Hematopoietic multipotent progenitor cell treated with erythropoietin and hydrocortisone succinate and interleukin-3 and kit ligand, for 17 days (in vitro differentiated cells): ENCODE measurements at regions not wholly inside any gene's neighbourhood (a gene's known extent, or its start where the extent isn't known, plus 50 kb on each side); places are given as distances from the start of the nearest gene placed in this dataset.
"Not testable (repeated sequence)": the region's sequence is repeated elsewhere in the genome, so short reads cannot be mapped to it uniquely, and the experiment has no call there.

Experiments used
- DNase-seq: peaks from one replicate; pipeline ENCODE4 v3.0.0-alpha.2; 2015; ENCODE audit warnings: low spot score

DNA sequence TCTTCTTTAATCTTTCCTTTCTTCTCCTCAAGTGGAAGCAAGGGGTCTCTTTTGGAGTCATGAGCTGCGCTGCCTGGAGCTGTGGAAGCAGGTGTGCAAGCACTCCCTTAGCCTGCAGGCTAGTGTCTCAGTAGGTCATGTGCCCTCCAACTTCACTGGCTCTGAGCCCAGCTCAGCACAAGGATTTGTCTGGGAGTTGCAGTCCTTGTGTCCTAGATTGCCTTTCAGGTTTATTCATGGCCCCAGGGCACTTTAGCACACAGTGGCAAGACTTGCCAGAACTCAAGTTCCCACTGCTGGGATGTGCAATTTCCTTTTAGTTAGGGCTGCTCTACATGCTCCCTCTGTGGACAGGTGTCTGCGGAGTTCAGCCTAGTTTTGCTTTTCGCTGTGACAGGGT is 211.7 kb downstream of the LIG4 start:
- no peak for DNase-seq

DNA sequence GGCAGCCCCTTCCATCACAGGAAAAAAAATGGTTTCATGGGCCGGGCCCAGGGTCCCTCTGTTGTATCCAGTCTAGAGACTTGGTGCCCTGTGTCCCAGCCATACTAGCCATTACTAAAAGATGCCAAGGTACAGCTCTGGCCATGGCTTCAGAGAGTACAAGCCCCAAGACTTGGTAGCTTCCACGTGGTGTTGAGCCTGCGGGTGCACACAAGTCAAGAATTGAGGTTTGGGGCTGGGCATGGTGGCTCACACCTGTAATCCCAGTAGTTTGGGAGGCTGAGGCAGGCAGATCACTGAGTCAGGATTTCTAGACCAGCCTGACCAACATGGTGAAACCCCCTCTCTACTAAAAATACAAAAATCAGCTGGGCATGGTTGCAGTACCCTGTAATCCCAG is 214.3 kb downstream of the LIG4 start:
- DNase-seq, result no peak

DNA sequence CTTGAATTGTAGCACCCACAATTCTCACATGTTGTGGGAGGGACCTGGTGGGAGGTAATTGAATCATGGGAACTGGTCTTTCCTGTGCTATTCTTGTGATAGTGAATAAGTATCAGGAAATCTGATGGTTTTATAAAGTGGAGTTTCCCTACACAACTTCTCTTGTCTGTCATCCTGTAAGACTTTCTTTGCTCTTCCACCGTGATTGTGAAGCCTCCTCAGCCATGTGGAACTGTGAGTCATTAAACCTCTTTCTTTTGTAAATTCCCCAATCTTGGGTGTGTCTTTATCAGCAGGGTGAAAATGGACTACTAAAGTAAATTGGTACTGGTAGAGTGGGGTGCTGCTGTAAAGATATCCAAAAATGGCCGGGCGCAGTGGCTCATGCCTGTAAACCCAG is 215.6 kb downstream of the LIG4 start:
- DNase-seq, result no peak

DNA sequence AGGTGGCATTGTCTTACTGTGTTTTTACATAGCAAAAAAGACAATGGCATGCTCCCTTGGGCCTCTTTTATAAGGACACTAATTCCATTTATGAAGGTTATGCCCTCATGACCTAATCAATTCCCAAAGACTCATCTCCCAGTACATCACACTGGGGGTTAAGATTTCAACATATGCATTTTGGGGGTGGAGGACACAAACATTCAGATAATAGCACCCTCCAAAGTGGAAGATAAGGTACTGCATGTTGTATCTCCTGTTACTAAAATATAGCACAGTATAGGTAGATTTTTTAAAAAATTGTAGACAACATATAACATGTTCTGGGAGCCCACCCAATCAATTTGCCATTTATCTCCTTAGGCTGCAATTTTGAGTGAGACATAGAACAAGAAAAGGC is 221.2 kb downstream of the LIG4 start:
- DNase-seq, result no peak

DNA sequence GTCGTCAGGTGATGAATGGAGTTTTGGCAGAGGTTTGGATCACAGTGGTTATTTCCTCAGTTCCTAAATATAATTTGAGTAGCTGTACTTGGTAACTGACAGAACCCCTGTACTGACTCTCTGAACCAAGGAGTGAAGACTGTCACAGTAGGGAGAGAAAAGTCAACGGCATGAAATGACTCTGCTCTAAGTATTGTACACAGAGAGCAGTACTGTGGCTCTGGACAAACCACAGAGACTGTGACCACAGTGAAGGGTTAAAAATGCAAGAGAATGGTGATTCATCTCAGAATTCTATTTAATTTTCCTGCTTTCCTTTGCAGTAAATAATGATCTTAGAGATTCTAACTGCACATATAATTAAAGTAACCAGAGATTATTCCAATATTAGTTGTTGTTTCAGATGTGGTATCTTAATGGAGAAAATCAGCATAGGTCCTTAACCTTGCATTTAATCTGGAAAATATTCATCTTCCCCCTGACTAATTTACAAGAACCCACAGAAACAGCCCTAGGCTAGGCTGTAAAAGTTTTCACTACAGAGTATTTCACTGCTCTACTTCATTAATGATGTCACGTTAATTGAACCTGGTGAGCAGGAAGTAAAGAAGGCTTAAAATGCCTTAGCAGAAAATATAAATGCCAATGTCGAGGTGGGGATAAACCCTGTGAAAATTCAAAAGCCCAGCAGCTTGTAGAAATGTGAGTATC is 221.9 kb downstream of the LIG4 start:
- no peak for DNase-seq

DNA sequence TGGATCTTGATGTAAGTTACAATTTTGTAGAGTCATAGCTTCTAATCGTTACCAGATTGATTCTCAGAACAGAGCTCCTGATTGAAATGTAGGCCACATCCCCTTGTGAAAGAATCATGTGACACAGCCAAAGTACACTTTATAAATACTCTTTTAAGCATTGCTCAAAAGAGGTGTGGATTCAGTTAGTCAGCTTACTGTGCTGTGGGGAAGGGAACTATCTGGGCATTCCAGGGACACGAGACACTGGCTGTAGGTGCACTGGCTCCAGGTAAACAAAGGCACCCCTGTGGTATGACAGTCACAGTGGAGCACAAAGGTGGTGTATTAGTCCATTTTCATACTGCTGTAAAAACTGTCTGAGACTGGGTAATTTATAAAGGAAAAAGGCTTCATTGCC is 222.8 kb downstream of the LIG4 start:
- no peak for DNase-seq

DNA sequence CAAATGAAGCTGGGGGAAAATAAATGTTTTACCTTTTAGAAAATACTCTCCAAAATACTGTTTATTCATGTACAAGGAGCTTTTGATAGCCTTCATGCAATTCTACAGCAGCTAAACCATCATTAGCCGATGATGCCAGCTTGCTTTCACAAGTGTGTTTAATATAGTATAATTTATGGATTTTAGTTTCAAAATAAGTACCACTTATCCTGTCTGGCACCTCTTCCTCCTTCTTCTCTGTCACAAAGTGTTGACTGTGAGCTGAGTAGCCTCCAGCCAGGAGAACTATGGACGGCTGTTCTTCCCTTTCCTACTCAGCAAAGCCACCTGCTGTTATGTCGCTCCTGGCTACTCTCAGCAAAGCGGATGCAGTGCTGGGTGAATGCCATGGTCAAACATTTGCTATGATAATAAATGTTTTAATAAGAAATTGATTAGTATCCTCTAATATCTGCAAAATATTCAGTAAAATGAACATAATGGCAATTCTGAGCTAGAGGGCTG is 238.2 kb downstream of the LIG4 start:
- DNase-seq, result no peak

DNA sequence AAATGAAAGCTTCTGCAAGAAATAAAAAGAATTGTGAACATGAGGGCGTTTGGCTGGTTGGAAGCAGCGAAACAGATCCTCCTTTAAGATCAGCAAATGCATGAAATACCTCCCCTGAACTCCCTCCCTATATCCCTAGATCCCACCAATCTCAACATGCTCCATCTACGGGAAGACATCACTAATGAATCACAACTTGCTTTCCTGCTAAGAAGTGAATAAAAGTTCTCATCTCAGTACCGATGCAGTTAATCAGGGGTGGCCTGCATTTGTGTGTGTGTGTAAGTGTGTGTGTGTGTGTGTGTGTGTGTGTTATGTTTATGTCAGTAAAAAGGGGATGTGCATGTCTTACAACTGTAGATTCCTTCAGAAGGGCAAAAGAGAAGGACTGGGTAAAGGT is 238.7 kb downstream of the LIG4 start:
- no peak for DNase-seq

DNA sequence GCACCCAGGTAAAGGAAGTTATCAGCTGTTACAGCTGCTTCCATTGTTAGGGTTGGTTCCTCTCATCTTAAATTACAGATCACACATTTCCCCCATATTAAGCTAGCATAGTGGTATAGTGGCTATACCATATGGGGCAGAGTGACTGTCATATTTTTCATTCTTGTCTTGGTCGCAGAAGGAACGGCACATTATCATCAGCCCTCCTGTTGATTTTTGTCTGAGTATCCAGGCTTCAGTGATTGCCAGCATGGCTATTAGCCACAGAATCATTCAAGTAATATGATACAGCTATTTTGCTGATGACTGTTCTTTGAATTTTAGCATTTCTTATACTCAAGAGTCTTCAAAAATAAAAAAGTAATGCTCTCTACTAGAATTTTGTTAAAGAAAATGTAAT is 240.9 kb downstream of the LIG4 start:
- DNase-seq, result no peak

DNA sequence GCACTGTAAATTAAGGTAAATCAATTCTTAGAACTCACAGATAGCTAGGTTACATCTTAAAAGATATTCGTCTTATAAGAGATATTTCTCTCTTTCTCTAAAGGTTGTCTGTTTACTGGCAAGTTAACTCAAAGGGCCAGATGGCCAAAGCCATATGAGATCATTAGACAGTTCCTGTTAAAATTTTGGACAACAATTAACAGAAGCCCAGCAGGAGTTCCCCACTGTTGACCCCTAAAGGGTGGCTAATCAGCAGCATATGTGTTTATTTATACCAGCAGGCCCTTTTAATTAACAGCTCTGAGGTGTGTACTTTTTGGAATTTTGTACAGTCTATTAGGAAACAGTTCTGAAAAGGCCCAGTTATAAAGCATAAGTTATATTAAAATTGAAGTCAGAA is 245.8 kb downstream of the LIG4 start:
- DNase-seq, result no peak

DNA sequence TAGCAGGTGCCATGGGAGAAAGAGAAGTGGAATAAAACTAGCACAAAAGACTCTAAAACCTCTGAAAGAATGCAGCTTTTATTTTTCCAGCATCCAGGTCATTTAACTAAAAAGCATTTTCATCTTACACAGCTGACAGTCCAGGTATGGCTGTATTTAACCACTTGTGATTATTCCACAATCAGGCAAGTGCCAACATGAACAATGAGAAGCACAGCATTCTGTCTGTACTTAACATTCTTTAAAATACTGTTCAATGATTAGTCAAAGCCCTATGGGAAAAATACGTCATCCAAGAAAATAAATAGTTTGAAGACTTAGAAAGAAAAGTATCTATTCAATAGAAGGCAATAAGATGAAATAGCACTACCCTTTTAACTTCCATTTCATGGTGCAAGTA is 246.9 kb downstream of the LIG4 start:
- DNase-seq, result no peak

DNA sequence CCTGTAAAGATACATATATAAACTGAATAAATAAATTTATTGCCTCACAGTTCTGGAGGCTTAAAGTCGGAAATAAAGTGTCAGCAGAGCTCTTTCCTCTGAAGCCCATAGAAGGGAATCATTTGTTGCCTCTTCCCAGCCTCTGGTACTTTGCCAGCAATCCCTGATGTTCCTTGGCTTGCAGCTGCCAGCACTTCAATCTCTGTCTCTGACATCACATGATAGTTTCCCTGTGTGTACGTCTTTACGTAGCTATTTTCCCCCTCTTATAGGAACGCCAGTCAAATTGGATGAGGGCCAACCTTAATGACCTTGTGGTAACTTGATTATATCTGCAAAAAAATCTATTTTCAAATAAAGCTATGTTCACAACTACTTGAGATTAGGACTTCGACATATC is 250.9 kb downstream of the LIG4 start:
- DNase-seq, result no peak

DNA sequence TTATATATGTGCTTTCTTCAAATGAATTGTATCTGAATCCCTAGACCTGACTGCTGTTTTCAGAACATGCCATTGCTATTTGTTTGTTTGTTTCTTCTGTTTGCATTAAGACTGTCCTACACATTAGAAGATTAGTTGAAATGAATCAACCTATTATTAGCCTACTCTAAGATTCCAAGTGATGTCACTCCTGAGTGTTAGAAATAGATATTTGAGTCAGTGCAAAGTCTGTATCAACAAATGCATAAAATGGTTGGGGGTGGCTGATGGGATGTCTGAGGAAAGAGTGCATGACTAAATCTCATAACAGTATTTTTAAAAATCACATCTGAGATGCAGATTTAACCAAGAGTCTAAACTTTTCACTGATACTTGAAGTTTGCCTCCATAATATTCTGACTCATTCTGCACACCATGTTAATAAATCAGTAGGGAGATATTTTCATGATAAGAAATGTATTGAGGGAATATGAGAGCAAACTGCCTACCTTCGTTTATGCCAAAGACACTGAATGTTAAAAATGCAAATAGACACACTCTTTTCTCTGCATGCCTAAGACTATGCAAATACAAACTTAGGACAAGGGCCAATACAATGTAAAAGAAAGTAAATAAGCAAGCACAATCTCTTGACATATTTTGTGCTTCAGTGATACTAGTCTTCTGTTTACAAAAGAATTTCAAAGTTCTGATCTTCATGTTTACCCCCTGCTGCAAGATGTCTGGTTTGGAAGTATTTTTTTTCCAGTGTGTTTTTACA is 253.3 kb downstream of the LIG4 start:
- DNase-seq, result no peak

DNA sequence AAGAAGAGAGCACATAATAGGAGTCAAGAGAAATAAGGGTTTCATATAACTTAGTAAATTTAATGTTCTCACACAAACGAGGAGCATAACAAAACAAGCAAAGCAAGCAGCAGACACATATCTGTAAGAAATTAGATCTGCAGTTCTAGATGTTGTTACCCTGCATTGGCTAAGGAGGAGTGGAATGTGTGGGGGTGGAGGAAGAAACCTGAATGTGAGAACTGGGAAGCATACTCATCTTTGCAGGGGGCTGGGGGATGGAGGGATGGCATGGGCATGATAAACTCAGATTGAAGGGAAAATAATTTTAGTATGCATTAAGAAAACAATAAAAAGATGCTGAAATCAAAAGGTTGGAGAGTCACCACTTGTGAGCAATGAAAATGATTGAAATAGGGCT is 255.0 kb downstream of the LIG4 start:
- no peak for DNase-seq

DNA sequence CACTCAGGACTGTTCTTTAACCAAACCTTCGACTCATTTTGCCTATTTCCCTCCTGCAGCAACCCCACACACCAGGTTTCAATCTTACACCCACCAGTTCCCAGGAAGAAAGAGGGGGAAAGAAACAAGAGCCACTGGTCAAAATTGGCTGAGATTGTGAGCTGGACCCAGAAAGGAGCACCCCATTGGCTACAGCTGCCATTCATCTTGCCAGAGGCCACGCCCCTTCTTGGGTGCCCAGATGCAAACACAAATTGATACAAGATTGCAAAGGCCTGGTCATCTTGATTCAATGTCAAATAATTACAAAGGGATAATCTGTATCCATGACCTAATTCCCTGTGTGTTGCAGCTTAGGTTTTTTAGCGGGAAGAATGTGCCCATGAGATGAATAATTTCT is 258.4 kb downstream of the LIG4 start:
- no peak for DNase-seq

DNA sequence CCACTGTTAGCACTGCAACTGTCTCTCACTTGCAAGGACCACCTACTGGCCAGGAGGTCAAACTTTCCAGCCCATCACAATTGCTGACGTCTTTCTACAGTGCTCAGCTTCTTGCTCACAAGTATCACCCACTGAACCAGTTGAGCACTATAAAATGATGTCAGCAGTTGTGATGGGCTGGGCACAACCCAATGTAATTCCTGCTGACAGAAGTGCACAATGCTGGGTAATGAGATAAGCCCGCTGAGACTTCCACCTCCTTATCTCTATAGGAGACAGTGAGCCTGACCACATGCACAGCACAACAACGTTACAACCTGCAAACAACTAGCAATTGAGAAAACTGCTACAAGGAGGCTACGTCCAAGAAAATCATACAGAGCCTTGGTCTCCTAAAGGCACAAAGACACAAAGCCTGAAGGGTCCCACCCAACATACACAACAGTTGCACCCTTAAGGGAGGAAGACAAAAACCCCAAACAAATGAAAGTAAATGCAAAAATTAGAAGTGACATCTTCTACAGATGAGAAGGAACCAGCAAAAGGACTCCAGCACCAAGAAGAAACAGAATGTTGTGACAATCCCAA is 273.2 kb downstream of the LIG4 start:
- no peak for DNase-seq

DNA sequence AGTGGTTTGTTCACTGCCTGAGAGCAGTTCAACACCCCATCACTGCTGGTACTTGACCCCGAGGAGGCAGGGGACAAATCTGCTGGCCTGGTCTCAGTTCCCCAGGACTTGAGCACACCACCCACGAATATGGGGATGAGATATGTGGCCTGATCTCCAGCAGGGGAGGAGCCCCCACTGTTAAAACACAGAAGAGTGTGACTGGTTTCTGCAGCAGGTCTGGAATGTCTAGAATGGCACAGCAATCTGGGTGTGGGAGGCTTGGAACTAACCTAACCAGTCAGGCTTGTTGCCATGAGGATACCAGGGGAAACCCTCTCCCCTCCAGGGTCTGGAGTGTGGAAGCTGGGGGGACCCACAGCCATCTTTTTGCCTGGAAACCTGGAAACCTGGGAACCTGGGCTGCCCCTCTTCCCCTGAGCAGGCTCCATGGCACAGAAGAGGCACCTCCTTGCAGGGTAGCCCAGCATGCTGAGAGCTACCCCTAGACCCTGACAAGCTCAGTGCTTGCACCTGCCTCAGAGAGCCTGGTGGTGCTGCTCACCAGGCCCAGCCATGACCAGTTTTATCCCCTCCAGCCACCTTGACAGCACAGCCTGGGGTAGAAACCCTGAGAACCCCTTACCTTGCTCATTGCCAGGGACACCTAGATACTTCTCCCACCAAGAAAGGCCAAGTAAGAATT is 273.8 kb downstream of the LIG4 start:
- DNase-seq, result no peak

DNA sequence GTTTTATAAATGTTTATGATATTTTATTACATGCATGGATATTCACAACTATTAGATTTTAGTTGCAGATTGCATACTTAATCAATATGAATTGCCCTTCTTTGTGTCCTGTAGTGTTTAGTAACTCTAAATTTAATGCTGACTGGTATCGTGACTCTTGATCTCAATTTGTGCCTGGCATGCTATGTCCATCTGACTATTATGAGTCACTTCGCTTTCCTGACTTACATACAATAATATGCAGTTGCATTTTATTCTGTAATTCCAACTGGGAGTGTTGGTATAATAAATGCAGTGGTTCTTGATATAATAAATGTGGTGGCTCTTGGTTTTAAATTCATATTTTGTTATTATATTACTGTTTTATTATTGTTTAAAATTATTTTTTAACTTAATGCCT is 277.5 kb downstream of the LIG4 start:
- DNase-seq, result no peak

DNA sequence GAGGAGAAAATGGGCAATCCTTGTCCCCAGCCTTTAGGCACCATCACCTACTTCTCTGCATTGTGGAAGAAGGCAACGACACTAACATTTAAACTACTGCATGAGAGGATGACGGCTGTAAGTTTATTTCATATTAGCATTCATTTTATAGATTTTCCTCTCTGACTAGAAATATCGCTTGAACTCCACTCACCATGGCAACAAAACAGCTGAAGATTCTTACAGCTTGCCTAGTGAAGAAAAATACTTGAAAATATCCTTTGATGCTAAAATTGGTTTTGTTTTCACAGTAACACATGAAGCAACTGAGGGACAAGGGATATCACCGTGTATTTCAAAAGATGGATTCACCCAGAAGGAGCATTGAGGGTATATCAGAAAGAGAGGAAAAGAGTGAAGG is 284.3 kb downstream of the LIG4 start:
- DNase-seq, result no peak

DNA sequence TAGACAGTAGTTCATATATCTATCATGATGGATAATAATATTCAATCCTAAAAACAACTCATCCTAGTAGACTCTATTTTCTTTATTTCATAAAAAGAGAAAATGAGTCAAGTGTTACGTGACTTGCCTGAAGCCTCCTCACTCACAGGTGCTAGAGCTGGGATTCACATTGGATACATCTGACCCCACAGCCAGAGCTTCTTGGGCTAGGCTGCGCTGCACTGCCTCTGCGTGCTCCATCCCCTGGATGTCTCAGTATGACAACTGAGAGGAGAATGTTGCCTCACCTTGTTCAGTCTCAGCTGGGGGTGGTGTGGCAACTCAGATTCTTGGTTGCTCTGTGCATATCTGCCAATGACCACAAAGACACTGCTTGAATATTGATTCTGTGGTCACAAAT is 286.6 kb downstream of the LIG4 start:
- DNase-seq, result no peak

DNA sequence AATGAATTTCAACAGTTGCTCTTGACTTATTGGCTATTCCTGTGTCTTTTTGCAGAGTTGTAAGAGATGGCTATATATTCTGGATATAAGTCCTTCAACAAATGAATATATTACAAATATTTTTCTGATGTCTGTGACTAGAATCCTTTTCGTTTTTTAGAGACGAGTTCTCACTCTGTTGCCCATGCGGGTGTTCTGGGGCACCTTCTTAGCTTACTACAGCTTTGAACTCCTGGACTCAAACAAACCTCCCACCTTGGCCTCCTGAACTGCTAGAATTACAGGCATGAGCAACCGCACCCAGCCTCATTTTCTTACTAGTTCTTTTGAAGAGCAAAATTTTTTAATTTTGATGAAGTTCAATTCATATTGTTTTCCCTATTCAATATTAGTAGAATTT is 287.8 kb downstream of the LIG4 start:
- DNase-seq, result no peak

DNA sequence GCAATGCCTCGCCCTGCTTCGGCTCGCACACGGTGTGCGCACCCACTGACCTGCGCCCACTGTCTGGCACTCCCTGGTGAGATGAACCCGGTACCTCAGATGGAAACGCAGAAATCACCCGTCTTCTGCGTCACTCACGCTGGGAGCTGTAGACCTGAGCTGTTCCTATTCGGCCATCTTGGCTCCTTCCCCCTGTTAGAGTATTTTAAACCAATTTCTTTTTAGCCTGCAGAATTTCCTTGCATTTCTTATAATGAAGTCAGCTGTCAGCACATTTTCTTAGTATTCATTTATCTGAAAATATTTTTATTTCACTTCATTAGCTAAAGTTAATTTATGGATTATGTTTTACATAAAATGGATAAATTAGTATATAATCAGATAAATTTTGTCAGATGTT is 288.8 kb downstream of the LIG4 start:
- DNase-seq, result not testable (repeated sequence)

DNA sequence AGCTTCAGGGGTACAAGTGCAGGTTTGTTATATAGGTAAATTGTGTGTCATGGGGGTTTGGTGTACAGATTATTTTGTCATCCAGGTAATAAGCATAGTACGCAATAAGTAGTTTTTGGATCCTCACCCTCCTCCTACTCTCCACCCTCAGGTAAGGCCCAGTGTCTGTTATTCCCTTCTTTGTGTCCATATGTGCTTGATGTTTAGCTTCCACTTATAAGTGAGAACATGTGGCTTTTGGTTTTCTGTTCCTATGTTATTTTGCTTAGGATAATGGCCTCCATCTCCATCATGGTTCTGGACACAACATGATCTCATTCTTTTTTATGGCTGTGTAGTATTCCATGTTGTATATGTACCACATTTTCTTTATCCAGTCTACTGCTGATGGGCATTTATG is 298.4 kb downstream of the LIG4 start:
- DNase-seq, result not testable (repeated sequence)
